Mesenchymal stem cell (in vitro differentiated cells and primary cell): ENCODE measurements at regions not wholly inside any gene's neighbourhood (a gene's known extent, or its start where the extent isn't known, plus 50 kb on each side); places are given as distances from the start of the nearest gene placed in this dataset.

Experiments used
- DNase-seq: peaks from one replicate; pipeline ENCODE4 v3.0.0-alpha.2; 2013
- H2AFZ ChIP-seq: one replicate; pipeline ENCODE4 v1.6.1; 2013; ENCODE audit warnings: low read depth, mild to moderate bottlenecking, control low read depth, inconsistent platforms, low read length, moderate library complexity
- H2AK5ac ChIP-seq: 2 replicates; pipeline ENCODE4 v1.6.1; 2013; ENCODE audit warnings: low read length, moderate library complexity, mild to moderate bottlenecking, inconsistent platforms; ENCODE audit not compliant: severe bottlenecking
- H2BK120ac ChIP-seq: one replicate; pipeline ENCODE4 v1.6.1; 2013; ENCODE audit warnings: low read depth, mild to moderate bottlenecking, inconsistent platforms, low read length, moderate library complexity
- H2BK12ac ChIP-seq, 2 experiments: one replicate each; pipeline ENCODE4 v1.6.1; 2013; ENCODE audit warnings: inconsistent platforms in 2 of 2, low read length in 2 of 2, mild to moderate bottlenecking in 2 of 2, moderate library complexity in 2 of 2, control low read depth in 1 of 2
- H2BK15ac ChIP-seq: one replicate; pipeline ENCODE4 v1.6.1; 2013; ENCODE audit warnings: mild to moderate bottlenecking, low read depth, inconsistent platforms; ENCODE audit not compliant: poor library complexity, severe bottlenecking
- H2BK5ac ChIP-seq: 2 replicates; pipeline ENCODE4 v1.6.1; 2013; ENCODE audit warnings: low read depth, mild to moderate bottlenecking, low read length, control low read depth, inconsistent platforms; ENCODE audit not compliant: poor library complexity, severe bottlenecking
- H3K14ac ChIP-seq, 2 experiments: one replicate each; pipeline ENCODE4 v1.6.1; 2013; ENCODE audit warnings: inconsistent platforms in 2 of 2, low read length in 2 of 2, control low read depth in 1 of 2, mild to moderate bottlenecking in 1 of 2, moderate library complexity in 1 of 2
- H3K18ac ChIP-seq, 2 experiments: one replicate each; pipeline ENCODE4 v1.6.1; 2013; ENCODE audit warnings: inconsistent platforms in 2 of 2, low read length in 2 of 2, control low read depth in 1 of 2, low read depth in 1 of 2, mild to moderate bottlenecking in 1 of 2
- H3K23ac ChIP-seq, 2 experiments: one replicate each; pipeline ENCODE4 v1.6.1; 2013; ENCODE audit warnings: inconsistent platforms in 2 of 2, low read length in 2 of 2, mild to moderate bottlenecking in 2 of 2, moderate library complexity in 2 of 2, control low read depth in 1 of 2
- H3K27ac ChIP-seq: 2 replicates; pipeline ENCODE4 v1.5.1; 2013; ENCODE audit warnings: mild to moderate bottlenecking, moderate library complexity, low read length, control low read depth, inconsistent platforms; ENCODE audit not compliant: poor library complexity, severe bottlenecking
- H3K27me3 ChIP-seq, 2 experiments: 2 replicates each; pipeline versions ENCODE4 v1.6.1 to v1.7.0; 2013; ENCODE audit warnings: low read length in 2 of 2, mild to moderate bottlenecking in 2 of 2, moderate library complexity in 2 of 2, control low read depth in 1 of 2, inconsistent platforms in 1 of 2; ENCODE audit not compliant: control insufficient read depth in 1 of 2, insufficient read depth in 1 of 2
- H3K36me3 ChIP-seq, 2 experiments: 2 replicates each; pipeline versions ENCODE4 v1.6.1 to v1.7.0; 2013; ENCODE audit warnings: low read length in 2 of 2, control low read depth in 1 of 2, inconsistent platforms in 1 of 2, low read depth in 1 of 2, mild to moderate bottlenecking in 1 of 2; ENCODE audit not compliant: insufficient read depth in 2 of 2, control insufficient read depth in 1 of 2
- H3K4ac ChIP-seq, 2 experiments: one replicate each; pipeline ENCODE4 v1.6.1; 2013; ENCODE audit warnings: inconsistent platforms in 2 of 2, low read length in 2 of 2, mild to moderate bottlenecking in 2 of 2, moderate library complexity in 2 of 2, control low read depth in 1 of 2, low read depth in 1 of 2
- H3K4me1 ChIP-seq: 2 replicates; pipeline ENCODE4 v1.6.1; 2013; ENCODE audit warnings: low read depth, low read length, control low read depth; ENCODE audit not compliant: control insufficient read depth, insufficient read depth
- H3K4me2 ChIP-seq: 2 replicates; pipeline ENCODE4 v1.6.1; 2013; ENCODE audit warnings: low read length, mild to moderate bottlenecking, inconsistent platforms; ENCODE audit not compliant: poor library complexity, severe bottlenecking
- H3K4me3 ChIP-seq, 2 experiments: 2 replicates each; pipeline versions ENCODE4 v1.5.1 to v1.7.0; 2013; ENCODE audit warnings: low read length in 2 of 2, mild to moderate bottlenecking in 2 of 2, control low read depth in 1 of 2, low read depth in 1 of 2; ENCODE audit not compliant: insufficient read depth in 1 of 2
- H3K79me1 ChIP-seq: replicated peaks from 2 replicates; pipeline ENCODE4 v1.6.1; 2013; ENCODE audit warnings: mild to moderate bottlenecking, control low read depth, low read length, inconsistent platforms; ENCODE audit not compliant: poor library complexity, severe bottlenecking
- H3K9ac ChIP-seq: 2 replicates; pipeline ENCODE4 v1.7.0; 2013; ENCODE audit warnings: mild to moderate bottlenecking, low read length, moderate library complexity
- H3K9me3 ChIP-seq: 2 replicates; pipeline ENCODE4 v1.7.0; 2013; ENCODE audit warnings: mild to moderate bottlenecking, low read length; ENCODE audit not compliant: control insufficient read depth
- H4K8ac ChIP-seq: one replicate; pipeline ENCODE4 v1.6.1; 2013; ENCODE audit warnings: inconsistent platforms, mild to moderate bottlenecking, low read length, moderate library complexity
- H4K91ac ChIP-seq: one replicate; pipeline ENCODE4 v1.6.1; 2013; ENCODE audit warnings: mild to moderate bottlenecking, low read length, inconsistent platforms
- WGBS: methylation state at CpG from one replicate; pipeline ENCODE4 v1.1.7; 2013; ENCODE audit warnings: mixed read lengths; 5-methylcytosine and 5-hydroxymethylcytosine counted together

GRCh38 chr6:128599036-128599435 is 78.6 kb upstream of the PTPRK start:
- no peak overlapping the region for H3K18ac ChIP-seq
- H3K4me1 ChIP-seq, result no peaks in the 10 kb centered on the region
- H2BK12ac ChIP-seq, result no peak overlapping the region
- no peak overlapping the region for H3K4me2 ChIP-seq
- H2BK120ac ChIP-seq, result no peak overlapping the region
- H2AK5ac ChIP-seq, result no peak overlapping the region
- H3K79me1 ChIP-seq, result no peaks in the 10 kb centered on the region
- WGBS, result 64% methylated on average over 1 of the region's 2 CpGs
- no peak overlapping the region for H2BK5ac ChIP-seq
- no peak overlapping the region for H3K14ac ChIP-seq
- H3K27ac ChIP-seq, result no peak overlapping the region
- no peak overlapping the region for H2BK15ac ChIP-seq
- H4K91ac ChIP-seq, result no peak overlapping the region
- H3K4me3 ChIP-seq, result no peak overlapping the region
- no peak overlapping the region for H4K8ac ChIP-seq
- DNase-seq, result no peak
- no peaks in the 10 kb centered on the region for H3K27me3 ChIP-seq
- H3K4ac ChIP-seq, result no peak overlapping the region
- H3K9me3 ChIP-seq, result no peaks in the 10 kb centered on the region
- no peak overlapping the region for H2AFZ ChIP-seq
- H3K36me3 ChIP-seq, result no peaks in the 10 kb centered on the region
- H3K9ac ChIP-seq, result no peak overlapping the region
- H3K23ac ChIP-seq, result no peak overlapping the region

GRCh38 chr6:128598571-128598970 is 78.2 kb upstream of the PTPRK start:
- no peak overlapping the region for H2BK15ac ChIP-seq
- no peak overlapping the region for H4K91ac ChIP-seq
- H2BK5ac ChIP-seq, result no peak overlapping the region
- no peak overlapping the region for H2BK120ac ChIP-seq
- no peak overlapping the region for H3K27ac ChIP-seq
- H2AK5ac ChIP-seq, result no peak overlapping the region
- H3K23ac ChIP-seq, result no peak overlapping the region
- no peak overlapping the region for H2AFZ ChIP-seq
- no peak overlapping the region for H3K4me2 ChIP-seq
- no peaks in the 10 kb centered on the region for H3K79me1 ChIP-seq
- no peak overlapping the region for H3K18ac ChIP-seq
- H3K4me3 ChIP-seq, result no peak overlapping the region
- no peaks in the 10 kb centered on the region for H3K9me3 ChIP-seq
- no peak overlapping the region for H4K8ac ChIP-seq
- no peak overlapping the region for H3K9ac ChIP-seq
- no peaks in the 10 kb centered on the region for H3K4me1 ChIP-seq
- no peaks in the 10 kb centered on the region for H3K27me3 ChIP-seq
- no peak overlapping the region for H3K14ac ChIP-seq
- peak overlapping the region in 1 of 2 experiments; percentile 58 for H3K4ac ChIP-seq
- WGBS, result 100% methylated on average over 2 of the region's 2 CpGs
- peak overlapping the region in 1 of 2 experiments; percentile 82 for H2BK12ac ChIP-seq
- no peaks in the 10 kb centered on the region for H3K36me3 ChIP-seq
- no peak for DNase-seq

- Histone ChIP-seq H3K27me3 (no peaks in the 10 kb centered on the region), H3K14ac (no peak overlapping the region), H3K79me1 (no peaks in the 10 kb centered on the region), H2BK5ac (no peak overlapping the region), H3K36me3 (no peaks in the 10 kb centered on the region), H3K23ac (no peak overlapping the region), H3K27ac (no peak overlapping the region), H3K4me1 (no peaks in the 10 kb centered on the region), H2BK15ac (no peak overlapping the region), H4K91ac (no peak overlapping the region), H2AFZ (no peak overlapping the region), H3K4me2 (no peak overlapping the region), H3K18ac (no peak overlapping the region), H2BK120ac (no peak overlapping the region), H3K9ac (no peak overlapping the region), H3K4ac (no peak overlapping the region), H2AK5ac (no peak overlapping the region), H3K9me3 (no peaks in the 10 kb centered on the region), H2BK12ac (no peak overlapping the region), H4K8ac (no peak overlapping the region), H3K4me3 (no peak overlapping the region)
- DNase-seq, result no peak
These were observed 77.6 kb upstream of the PTPRK start for GRCh38 chr6:128597956-128598355.

- no peak overlapping the region for H3K9ac ChIP-seq
- H3K36me3 ChIP-seq, result no peaks in the 10 kb centered on the region
- H3K9me3 ChIP-seq, result no peaks in the 10 kb centered on the region
- no peak overlapping the region for H3K23ac ChIP-seq
- no peak overlapping the region for H3K14ac ChIP-seq
- no peaks in the 10 kb centered on the region for H3K4me1 ChIP-seq
- no peak overlapping the region for H3K4ac ChIP-seq
- H2AFZ ChIP-seq, result no peak overlapping the region
- H2BK15ac ChIP-seq, result no peak overlapping the region
- H2BK120ac ChIP-seq, result no peak overlapping the region
- H3K4me2 ChIP-seq, result no peak overlapping the region
- no peaks in the 10 kb centered on the region for H3K27me3 ChIP-seq
- no peak overlapping the region for H4K91ac ChIP-seq
- no peak overlapping the region for H2AK5ac ChIP-seq
- H3K79me1 ChIP-seq, result no peaks in the 10 kb centered on the region
- H2BK5ac ChIP-seq, result no peak overlapping the region
- H3K4me3 ChIP-seq, result no peak overlapping the region
- no peak overlapping the region for H3K27ac ChIP-seq
- no peak overlapping the region for H4K8ac ChIP-seq
- DNase-seq, result no peak
- no peak overlapping the region for H2BK12ac ChIP-seq
- H3K18ac ChIP-seq, result no peak overlapping the region
These were observed 76.6 kb upstream of the PTPRK start for GRCh38 chr6:128597004-128597403.
